Neural cell (in vitro differentiated cells): ENCODE measurements at regions not wholly inside any gene's neighbourhood (a gene's known extent, or its start where the extent isn't known, plus 50 kb on each side); places are given as distances from the start of the nearest gene placed in this dataset.

ENCODE experiments used
- CTCF ChIP-seq: fragments of 450-650 bp; IDR thresholded peaks from 2 replicates; pipeline ENCODE4 v1.5.1; 2014; ENCODE audit warnings: antibody characterized with exemption, mild to moderate bottlenecking, moderate library complexity; ENCODE audit not compliant: poor library complexity, severe bottlenecking
- EP300 ChIP-seq: fragments of 450-650 bp; conservative IDR thresholded peaks from 2 replicates; pipeline ENCODE4 v1.6.1; 2014; ENCODE audit warnings: antibody characterized with exemption, mild to moderate bottlenecking, moderate library complexity; ENCODE audit not compliant: poor library complexity, severe bottlenecking
- EZH2 ChIP-seq: fragments of 200-600, 300-800 bp; shearing (Covaris generic), sonication (generic); IDR thresholded peaks from 2 replicates; pipeline ENCODE4 v1.6.1; 2014; ENCODE audit warnings: antibody characterized with exemption, low read length, borderline replicate concordance, mild to moderate bottlenecking; ENCODE audit not compliant: insufficient read depth, poor library complexity, severe bottlenecking
- POLR2AphosphoS5 ChIP-seq: IDR thresholded peaks from 2 replicates; pipeline ENCODE4 v1.6.1; 2012
- RAD21 ChIP-seq: fragments of 450-650 bp; conservative IDR thresholded peaks from 2 replicates; pipeline ENCODE4 v1.6.1; 2014; ENCODE audit warnings: antibody characterized with exemption, mild to moderate bottlenecking, moderate library complexity
- SMC3 ChIP-seq: fragments of 450-650 bp; conservative IDR thresholded peaks from 2 replicates; pipeline ENCODE4 v1.6.1; 2014; ENCODE audit warnings: antibody characterized with exemption, mild to moderate bottlenecking, moderate library complexity; ENCODE audit not compliant: poor library complexity
- TAF1 ChIP-seq: IDR thresholded peaks from 2 replicates; pipeline ENCODE4 v1.6.1; 2012; ENCODE audit warnings: low read depth
- TF ChIP-seq, protein P1 (sequence below): IDR thresholded peaks from 2 replicates; pipeline ENCODE4 v1.6.1; 2012; ENCODE audit warnings: borderline replicate concordance

GRCh38 chr2:76517574-76517909 is 806.8 kb upstream of the GCFC2 start:
- TF ChIP-seq CTCF (no peak), RAD21 (no peak), EZH2 (no peak), POLR2AphosphoS5 (no peak), TAF1 (no peak), SMC3 (no peak), EP300 (no peak)
- TF ChIP-seq, protein P1, sequence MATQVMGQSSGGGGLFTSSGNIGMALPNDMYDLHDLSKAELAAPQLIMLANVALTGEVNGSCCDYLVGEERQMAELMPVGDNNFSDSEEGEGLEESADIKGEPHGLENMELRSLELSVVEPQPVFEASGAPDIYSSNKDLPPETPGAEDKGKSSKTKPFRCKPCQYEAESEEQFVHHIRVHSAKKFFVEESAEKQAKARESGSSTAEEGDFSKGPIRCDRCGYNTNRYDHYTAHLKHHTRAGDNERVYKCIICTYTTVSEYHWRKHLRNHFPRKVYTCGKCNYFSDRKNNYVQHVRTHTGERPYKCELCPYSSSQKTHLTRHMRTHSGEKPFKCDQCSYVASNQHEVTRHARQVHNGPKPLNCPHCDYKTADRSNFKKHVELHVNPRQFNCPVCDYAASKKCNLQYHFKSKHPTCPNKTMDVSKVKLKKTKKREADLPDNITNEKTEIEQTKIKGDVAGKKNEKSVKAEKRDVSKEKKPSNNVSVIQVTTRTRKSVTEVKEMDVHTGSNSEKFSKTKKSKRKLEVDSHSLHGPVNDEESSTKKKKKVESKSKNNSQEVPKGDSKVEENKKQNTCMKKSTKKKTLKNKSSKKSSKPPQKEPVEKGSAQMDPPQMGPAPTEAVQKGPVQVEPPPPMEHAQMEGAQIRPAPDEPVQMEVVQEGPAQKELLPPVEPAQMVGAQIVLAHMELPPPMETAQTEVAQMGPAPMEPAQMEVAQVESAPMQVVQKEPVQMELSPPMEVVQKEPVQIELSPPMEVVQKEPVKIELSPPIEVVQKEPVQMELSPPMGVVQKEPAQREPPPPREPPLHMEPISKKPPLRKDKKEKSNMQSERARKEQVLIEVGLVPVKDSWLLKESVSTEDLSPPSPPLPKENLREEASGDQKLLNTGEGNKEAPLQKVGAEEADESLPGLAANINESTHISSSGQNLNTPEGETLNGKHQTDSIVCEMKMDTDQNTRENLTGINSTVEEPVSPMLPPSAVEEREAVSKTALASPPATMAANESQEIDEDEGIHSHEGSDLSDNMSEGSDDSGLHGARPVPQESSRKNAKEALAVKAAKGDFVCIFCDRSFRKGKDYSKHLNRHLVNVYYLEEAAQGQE = no peak
